SK-N-SH treated with all-trans-retinoic acid at 6 μM for 48 hours (cell line): ENCODE measurements at regions not wholly inside any gene's neighbourhood (a gene's known extent, or its start where the extent isn't known, plus 50 kb on each side); places are given as distances from the start of the nearest gene placed in this dataset.

Experiments used
- ATAC-seq: fragments of 200-7000 bp; cut with Tn5 transposase; 3 replicates; pipeline ENCODE4 v1.9.1; 2020; ENCODE audit warnings: mild to moderate bottlenecking, moderate library complexity
- ARNTL ChIP-seq: fragments of 450-650 bp; formaldehyde crosslinking; IDR thresholded peaks from 2 replicates; pipeline ENCODE4 v1.5.0; 2020; ENCODE audit warnings: low read depth, mild to moderate bottlenecking, moderate library complexity, borderline replicate concordance
- BACH2 ChIP-seq: fragments of 250-450 bp; sonication (Bioruptor Pico); IDR thresholded peaks from 2 replicates; pipeline ENCODE4 v1.9.0; 2021; ENCODE audit warnings: mild to moderate bottlenecking, borderline replicate concordance
- CSDC2 ChIP-seq: fragments of 250-450 bp; sonication (Bioruptor Pico); IDR thresholded peaks from 2 replicates; pipeline ENCODE4 v1.5.0; 2020; ENCODE audit warnings: mild to moderate bottlenecking, moderate library complexity
- ESRRG ChIP-seq: fragments of 250-450 bp; sonication (Bioruptor Pico); IDR thresholded peaks from 2 replicates; pipeline ENCODE4 v1.6.1; 2021; ENCODE audit warnings: mild to moderate bottlenecking
- GLIS3 ChIP-seq: fragments of 250-450 bp; sonication (Bioruptor Pico); IDR thresholded peaks from 2 replicates; pipeline ENCODE4 v1.5.0; 2020; ENCODE audit warnings: mild to moderate bottlenecking, moderate library complexity
- ISL1 ChIP-seq: fragments of 250-450 bp; sonication (Bioruptor Pico); IDR thresholded peaks from 2 replicates; pipeline ENCODE4 v2.1.2; 2022; ENCODE audit warnings: mild to moderate bottlenecking, moderate library complexity
- PPARA ChIP-seq: fragments of 250-450 bp; sonication (Bioruptor Pico); IDR thresholded peaks from 2 replicates; pipeline ENCODE4 v1.5.0; 2020; ENCODE audit warnings: mild to moderate bottlenecking, borderline replicate concordance
- RARB ChIP-seq: fragments of 250-450 bp; sonication (Bioruptor Pico); IDR thresholded peaks from 2 replicates; pipeline ENCODE4 v1.8.0; 2021; ENCODE audit warnings: mild to moderate bottlenecking, moderate library complexity
- SNAI2 ChIP-seq: fragments of 250-450 bp; sonication (Bioruptor Pico); IDR thresholded peaks from 2 replicates; pipeline ENCODE4 v1.5.0; 2020; ENCODE audit warnings: mild to moderate bottlenecking, moderate library complexity
- TCF4 ChIP-seq: fragments of 250-450 bp; sonication (Bioruptor Pico); IDR thresholded peaks from 2 replicates; pipeline ENCODE4 v1.8.0; 2021; ENCODE audit warnings: mild to moderate bottlenecking, moderate library complexity, borderline replicate concordance
- ZC3H10 ChIP-seq: fragments of 250-450 bp; sonication (Bioruptor Pico); IDR thresholded peaks from 2 replicates; pipeline ENCODE4 v1.5.1; 2021; ENCODE audit warnings: mild to moderate bottlenecking, moderate library complexity
- ZNF70 ChIP-seq: fragments of 450-650 bp; formaldehyde crosslinking; IDR thresholded peaks from 2 replicates; pipeline ENCODE4 v1.5.0; 2020; ENCODE audit warnings: mild to moderate bottlenecking, moderate library complexity
- ZNF8 ChIP-seq: fragments of 450-650 bp; formaldehyde crosslinking; IDR thresholded peaks from 2 replicates; pipeline ENCODE4 v1.5.0; 2020; ENCODE audit warnings: mild to moderate bottlenecking, moderate library complexity
- TF ChIP-seq, protein P1 (sequence below): fragments of 250-450 bp; sonication (Bioruptor Pico); IDR thresholded peaks from 2 replicates; pipeline ENCODE4 v1.5.0; 2020; ENCODE audit warnings: mild to moderate bottlenecking, moderate library complexity
- TF ChIP-seq, protein P2 (sequence below): fragments of 250-450 bp; sonication (Bioruptor Pico); IDR thresholded peaks from 2 replicates; pipeline ENCODE4 v1.5.1; 2021; ENCODE audit warnings: mild to moderate bottlenecking, moderate library complexity
- TF ChIP-seq, protein P3 (sequence below): fragments of 250-450 bp; sonication (Bioruptor Pico); IDR thresholded peaks from 2 replicates; pipeline ENCODE4 v1.8.0; 2021; ENCODE audit warnings: low read depth, mild to moderate bottlenecking, moderate library complexity, borderline replicate concordance

DNA sequence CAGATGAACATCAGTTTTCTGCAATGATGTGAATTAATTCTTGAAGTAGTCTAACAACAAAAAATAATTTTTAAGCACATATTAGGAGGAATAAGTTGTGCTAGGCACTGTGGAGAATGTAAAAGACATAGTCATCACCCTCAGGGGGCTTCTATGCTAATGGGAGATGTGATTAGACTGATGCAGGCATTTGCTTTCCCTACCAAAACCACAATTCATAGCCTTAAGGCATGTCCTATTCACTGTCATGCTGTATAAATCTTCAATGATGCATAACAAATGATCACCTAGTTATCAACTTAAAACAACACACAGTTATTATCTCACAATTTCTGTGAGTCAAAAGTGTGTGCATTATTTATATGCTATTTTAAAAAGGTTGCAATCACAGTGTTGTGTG is 422.6 kb downstream of the MAN2A1 start:
- TF ChIP-seq ZNF70 (CRISPR knock-in tag) (no peak), ISL1 (no peak)
- TF ChIP-seq, protein P1, sequence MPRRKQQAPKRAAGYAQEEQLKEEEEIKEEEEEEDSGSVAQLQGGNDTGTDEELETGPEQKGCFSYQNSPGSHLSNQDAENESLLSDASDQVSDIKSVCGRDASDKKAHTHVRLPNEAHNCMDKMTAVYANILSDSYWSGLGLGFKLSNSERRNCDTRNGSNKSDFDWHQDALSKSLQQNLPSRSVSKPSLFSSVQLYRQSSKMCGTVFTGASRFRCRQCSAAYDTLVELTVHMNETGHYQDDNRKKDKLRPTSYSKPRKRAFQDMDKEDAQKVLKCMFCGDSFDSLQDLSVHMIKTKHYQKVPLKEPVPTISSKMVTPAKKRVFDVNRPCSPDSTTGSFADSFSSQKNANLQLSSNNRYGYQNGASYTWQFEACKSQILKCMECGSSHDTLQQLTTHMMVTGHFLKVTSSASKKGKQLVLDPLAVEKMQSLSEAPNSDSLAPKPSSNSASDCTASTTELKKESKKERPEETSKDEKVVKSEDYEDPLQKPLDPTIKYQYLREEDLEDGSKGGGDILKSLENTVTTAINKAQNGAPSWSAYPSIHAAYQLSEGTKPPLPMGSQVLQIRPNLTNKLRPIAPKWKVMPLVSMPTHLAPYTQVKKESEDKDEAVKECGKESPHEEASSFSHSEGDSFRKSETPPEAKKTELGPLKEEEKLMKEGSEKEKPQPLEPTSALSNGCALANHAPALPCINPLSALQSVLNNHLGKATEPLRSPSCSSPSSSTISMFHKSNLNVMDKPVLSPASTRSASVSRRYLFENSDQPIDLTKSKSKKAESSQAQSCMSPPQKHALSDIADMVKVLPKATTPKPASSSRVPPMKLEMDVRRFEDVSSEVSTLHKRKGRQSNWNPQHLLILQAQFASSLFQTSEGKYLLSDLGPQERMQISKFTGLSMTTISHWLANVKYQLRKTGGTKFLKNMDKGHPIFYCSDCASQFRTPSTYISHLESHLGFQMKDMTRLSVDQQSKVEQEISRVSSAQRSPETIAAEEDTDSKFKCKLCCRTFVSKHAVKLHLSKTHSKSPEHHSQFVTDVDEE (CRISPR knock-in tag), result no peak

DNA sequence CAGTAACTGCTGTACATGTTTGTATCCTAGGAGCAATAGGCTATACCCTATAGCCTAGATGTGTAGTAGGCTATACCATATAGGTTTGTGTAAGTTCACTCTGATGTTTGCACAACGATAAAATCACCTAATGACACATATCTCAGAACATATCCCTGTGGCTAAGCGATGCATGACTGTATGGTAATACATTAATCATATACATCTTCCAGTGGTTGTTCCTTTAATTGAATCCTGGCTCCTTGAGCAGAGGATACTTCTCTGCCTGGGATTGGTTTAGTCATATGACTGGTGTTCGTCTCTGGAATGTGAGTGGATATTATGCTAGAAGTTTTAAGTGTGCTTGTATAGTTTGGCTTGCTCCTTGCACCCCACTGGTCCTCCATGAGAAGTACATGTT is 425.8 kb downstream of the MAN2A1 start:
- no peak for ATAC-seq

More for the DNA sequence above, 422.6 kb downstream of the MAN2A1 start:
- no peak for ATAC-seq

DNA sequence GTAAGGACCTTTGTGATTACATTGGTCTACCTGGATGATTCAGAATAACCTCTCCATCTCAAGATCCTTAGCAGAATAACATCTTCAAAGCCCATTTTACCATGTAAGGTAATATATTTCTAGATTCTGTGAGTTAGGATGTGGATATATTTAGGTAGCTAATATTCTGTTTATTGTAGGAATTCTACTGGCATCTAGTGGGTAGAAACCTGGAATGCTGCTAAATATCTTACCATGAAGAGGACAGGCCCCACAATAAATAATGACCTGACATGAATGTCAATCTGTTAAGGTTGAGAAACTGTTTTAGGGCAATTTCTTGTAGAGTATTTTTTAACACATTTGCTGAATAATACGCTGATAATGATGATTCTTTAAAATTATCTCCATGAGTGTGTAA is 426.8 kb downstream of the MAN2A1 start:
- TF ChIP-seq SNAI2 (CRISPR knock-in tag), result no peak
- no peak for ATAC-seq

More for the DNA sequence above, 425.8 kb downstream of the MAN2A1 start:
- TF ChIP-seq, protein P2, sequence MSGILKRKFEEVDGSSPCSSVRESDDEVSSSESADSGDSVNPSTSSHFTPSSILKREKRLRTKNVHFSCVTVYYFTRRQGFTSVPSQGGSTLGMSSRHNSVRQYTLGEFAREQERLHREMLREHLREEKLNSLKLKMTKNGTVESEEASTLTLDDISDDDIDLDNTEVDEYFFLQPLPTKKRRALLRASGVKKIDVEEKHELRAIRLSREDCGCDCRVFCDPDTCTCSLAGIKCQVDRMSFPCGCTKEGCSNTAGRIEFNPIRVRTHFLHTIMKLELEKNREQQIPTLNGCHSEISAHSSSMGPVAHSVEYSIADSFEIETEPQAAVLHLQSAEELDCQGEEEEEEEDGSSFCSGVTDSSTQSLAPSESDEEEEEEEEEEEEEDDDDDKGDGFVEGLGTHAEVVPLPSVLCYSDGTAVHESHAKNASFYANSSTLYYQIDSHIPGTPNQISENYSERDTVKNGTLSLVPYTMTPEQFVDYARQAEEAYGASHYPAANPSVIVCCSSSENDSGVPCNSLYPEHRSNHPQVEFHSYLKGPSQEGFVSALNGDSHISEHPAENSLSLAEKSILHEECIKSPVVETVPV, result no peak
- TF ChIP-seq ZC3H10 (CRISPR knock-in tag) (no peak), PPARA (CRISPR knock-in tag) (no peak), TCF4 (CRISPR knock-in tag) (no peak), BACH2 (CRISPR knock-in tag) (no peak), ZNF8 (CRISPR knock-in tag) (no peak), ISL1 (no peak), SNAI2 (CRISPR knock-in tag) (no peak), GLIS3 (CRISPR knock-in tag) (no peak), ARNTL (CRISPR knock-in tag) (no peak), ESRRG (CRISPR knock-in tag) (no peak)
- TF ChIP-seq, protein P1 (CRISPR knock-in tag), result no peak
- TF ChIP-seq, protein P3, sequence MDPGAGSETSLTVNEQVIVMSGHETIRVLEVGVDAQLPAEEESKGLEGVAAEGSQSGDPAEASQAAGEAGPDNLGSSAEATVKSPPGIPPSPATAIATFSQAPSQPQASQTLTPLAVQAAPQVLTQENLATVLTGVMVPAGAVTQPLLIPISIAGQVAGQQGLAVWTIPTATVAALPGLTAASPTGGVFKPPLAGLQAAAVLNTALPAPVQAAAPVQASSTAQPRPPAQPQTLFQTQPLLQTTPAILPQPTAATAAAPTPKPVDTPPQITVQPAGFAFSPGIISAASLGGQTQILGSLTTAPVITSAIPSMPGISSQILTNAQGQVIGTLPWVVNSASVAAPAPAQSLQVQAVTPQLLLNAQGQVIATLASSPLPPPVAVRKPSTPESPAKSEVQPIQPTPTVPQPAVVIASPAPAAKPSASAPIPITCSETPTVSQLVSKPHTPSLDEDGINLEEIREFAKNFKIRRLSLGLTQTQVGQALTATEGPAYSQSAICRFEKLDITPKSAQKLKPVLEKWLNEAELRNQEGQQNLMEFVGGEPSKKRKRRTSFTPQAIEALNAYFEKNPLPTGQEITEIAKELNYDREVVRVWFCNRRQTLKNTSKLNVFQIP (CRISPR knock-in tag), result no peak

DNA sequence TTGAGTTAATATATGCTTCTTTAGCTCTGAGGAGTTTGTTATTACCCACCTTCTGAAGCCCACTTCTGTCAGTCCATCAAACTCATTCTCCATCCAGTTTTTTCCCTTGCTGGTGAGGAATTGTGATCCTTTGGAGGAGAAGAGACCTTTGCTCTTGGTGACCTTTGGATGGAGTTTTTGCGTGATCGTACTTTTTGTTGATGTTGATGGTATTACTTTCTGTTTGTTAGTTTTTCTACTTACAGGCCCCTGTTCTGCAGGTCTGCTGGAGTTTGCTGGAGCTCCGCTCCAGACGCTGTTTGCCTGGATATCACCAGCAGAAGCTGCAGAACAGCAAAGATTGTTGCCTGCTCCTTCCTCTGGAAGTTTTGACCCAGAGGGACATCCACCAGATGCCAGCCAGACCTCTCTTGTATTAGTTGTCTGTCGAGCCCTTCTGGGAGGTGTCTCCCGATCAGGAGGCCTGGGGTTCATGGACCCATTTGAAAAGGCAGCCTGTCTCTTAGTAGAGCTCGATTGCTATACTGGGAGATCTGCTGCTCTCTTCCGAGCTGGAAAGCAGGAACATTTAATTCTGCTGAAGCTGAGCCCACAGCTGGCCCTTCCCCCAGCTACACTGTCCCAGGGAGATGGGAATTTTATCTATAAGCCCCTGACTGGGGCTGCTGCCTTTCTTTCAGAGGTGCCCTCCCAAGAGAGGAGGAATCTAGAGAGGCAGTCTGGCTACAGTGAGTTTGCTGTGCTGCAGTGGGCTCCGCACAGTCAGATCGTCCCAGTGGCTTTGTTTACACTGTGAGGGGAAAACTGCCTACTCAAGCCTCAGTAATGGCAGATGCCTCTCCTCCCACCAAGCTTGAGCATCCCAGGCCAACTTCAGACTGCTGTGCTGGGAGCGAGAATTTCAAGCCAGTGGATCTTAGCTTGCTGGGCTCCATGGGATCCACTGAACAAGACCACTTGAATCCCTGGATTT is 445.5 kb downstream of the MAN2A1 start:
- no peak for TF ChIP-seq ZC3H10 (CRISPR knock-in tag)
- TF ChIP-seq BACH2 (CRISPR knock-in tag), result no peak
- no peak for TF ChIP-seq CSDC2 (CRISPR knock-in tag)
- TF ChIP-seq ARNTL (CRISPR knock-in tag), result no peak
- no peak for TF ChIP-seq RARB (CRISPR knock-in tag)
- no peak for TF ChIP-seq ISL1
- TF ChIP-seq, protein P1 (CRISPR knock-in tag), result no peak
- no peak for TF ChIP-seq ESRRG (CRISPR knock-in tag)
- TF ChIP-seq, protein P2, result no peak
- no peak for ATAC-seq
